ENCODE measurements at regions not wholly inside any gene's neighbourhood (a gene's known extent, or its start where the extent isn't known, plus 50 kb on each side); places are given as distances from the start of the nearest gene placed in this dataset.

- POLR2A ChIA-PET = no interaction called here
- no peak for TF ChIP-seq CTCF (IDR thresholded peaks at IDR 0.05)
- Mint-ChIP-seq H3K36me3 (ENCODE audit: low read depth) (no peaks in the 10 kb centered on the region), H3K4me3 (no peak overlapping the region), H3K27me3 (peaks cover 1% of the 10 kb centered on the region), H3K4me1 (no peaks in the 10 kb centered on the region), H3K27ac (no peak overlapping the region), H3K9me3 (no peaks in the 10 kb centered on the region)
- no peak for DNase-seq
- CTCF ChIA-PET = no interaction called here
- ATAC-seq (ENCODE audit: low read depth) = no peak
- intact Hi-C loops (cut with micrococcal nuclease) = no loop called here
Measured at GRCh38 chr9:69967344-69967743, 76.3 kb upstream of the MAMDC2 start.

GRCh38 chr9:69970001-69970533 lies 73.6 kb upstream of the MAMDC2 start:
- ChIA-PET CTCF (interaction anchor here (0.7 to 4.1 kb wide), 5 partner anchors 7 to 632 kb away, joined by 3 to 52 read pairs (median 3); no protein-coding TSS in a partner anchor), POLR2A (no interaction called here)
- no peaks in the 10 kb centered on the region for H3K36me3 Mint-ChIP-seq (ENCODE audit: low read depth)
- no peak for TF ChIP-seq CTCF (IDR thresholded peaks at IDR 0.05)
- intact Hi-C loops (cut with micrococcal nuclease) = loop anchor here (5.0 kb wide), 1 partner anchor 512 kb away; no protein-coding TSS in a partner anchor
- no peaks in the 10 kb centered on the region for H3K9me3 Mint-ChIP-seq
- DNase-seq (no peak), ATAC-seq (ENCODE audit: low read depth) (no peak)
- H3K27ac Mint-ChIP-seq = no peak overlapping the region
- no peak overlapping the region for H3K4me3 Mint-ChIP-seq
- peaks cover 8% of the 10 kb centered on the region for H3K27me3 Mint-ChIP-seq
- no peaks in the 10 kb centered on the region for H3K4me1 Mint-ChIP-seq

GRCh38 chr9:69971643-69972449 lies 71.8 kb upstream of the MAMDC2 start:
- CTCF ChIA-PET = interaction anchor here (1.0 to 4.1 kb wide), 7 partner anchors 9 to 633 kb away, joined by 3 to 52 read pairs (median 5); no protein-coding TSS in a partner anchor
- Mint-ChIP-seq H3K4me1 (no peaks in the 10 kb centered on the region), H3K4me3 (no peak overlapping the region), H3K36me3 (ENCODE audit: low read depth) (no peaks in the 10 kb centered on the region), H3K27me3 (peaks cover 16% of the 10 kb centered on the region), H3K27ac (no peak overlapping the region), H3K9me3 (no peaks in the 10 kb centered on the region)
- ATAC-seq (ENCODE audit: low read depth) = no peak
- no peak for TF ChIP-seq CTCF (IDR thresholded peaks at IDR 0.05)
- POLR2A ChIA-PET = no interaction called here
- DNase-seq = peak; percentile 17
- intact Hi-C loops (cut with micrococcal nuclease) = loop anchor here (1.0 to 5.0 kb wide), 3 partner anchors 141 to 510 kb away; no protein-coding TSS in a partner anchor

GRCh38 chr9:69975681-69976080 lies 68.0 kb upstream of the MAMDC2 start:
- POLR2A ChIA-PET = no interaction called here
- Mint-ChIP-seq H3K36me3 (ENCODE audit: low read depth) (no peaks in the 10 kb centered on the region), H3K4me3 (no peak overlapping the region), H3K4me1 (no peaks in the 10 kb centered on the region), H3K27me3 (peaks cover 14% of the 10 kb centered on the region), H3K9me3 (no peaks in the 10 kb centered on the region), H3K27ac (no peak overlapping the region)
- CTCF ChIA-PET = interaction anchor here (0.7 to 1.3 kb wide), 2 partner anchors 144 to 627 kb away, joined by 4 to 5 read pairs; no protein-coding TSS in a partner anchor
- intact Hi-C loops (cut with micrococcal nuclease) = no loop called here
- TF ChIP-seq CTCF (IDR thresholded peaks at IDR 0.05) = no peak
- ATAC-seq (ENCODE audit: low read depth) (no peak), DNase-seq (no peak)

- Mint-ChIP-seq H3K27me3 (peaks cover 14% of the 10 kb centered on the region), H3K36me3 (ENCODE audit: low read depth) (no peaks in the 10 kb centered on the region), H3K4me3 (no peak overlapping the region), H3K9me3 (no peaks in the 10 kb centered on the region), H3K27ac (no peak overlapping the region), H3K4me1 (no peaks in the 10 kb centered on the region)
- no peak for TF ChIP-seq CTCF (IDR thresholded peaks at IDR 0.05)
- no peak for ATAC-seq (ENCODE audit: low read depth)
- CTCF ChIA-PET = interaction anchor here (0.7 to 1.3 kb wide), 2 partner anchors 143 to 626 kb away, joined by 4 to 5 read pairs; no protein-coding TSS in a partner anchor
- no peak for DNase-seq
- POLR2A ChIA-PET = no interaction called here
- intact Hi-C loops (cut with micrococcal nuclease) = no loop called here
Measured at GRCh38 chr9:69976152-69976551, 67.5 kb upstream of the MAMDC2 start.

Data from activated B cell treated with CpG ODN at 0.5 μM for 24 hours (primary cell).